Spleen (tissue), 11 donors: ENCODE measurements at regions not wholly inside any gene's neighbourhood (a gene's known extent, or its start where the extent isn't known, plus 50 kb on each side); places are given as distances from the start of the nearest gene placed in this dataset.

Experiments
- DNase-seq: peaks from one replicate; pipeline ENCODE4 v3.0.0-alpha.2; 2020
- H3K27ac ChIP-seq, 8 donors: fragments of 200-600 bp; sonication (generic) in 7 of 8; 1 replicate in 4 of 8; 2 replicates in 4 of 8; pipeline versions ENCODE4 v1.5.0 to v1.8.0; 2016 to 2021; ENCODE audit warnings: inconsistent platforms in 4 of 8, mild to moderate bottlenecking in 4 of 8, moderate library complexity in 1 of 8
- H3K27me3 ChIP-seq, 7 donors: fragments of 200-600 bp; sonication (generic) in 6 of 7; replicated peaks in 1 of 7; 1 replicate in 4 of 7; 2 replicates in 3 of 7; pipeline versions ENCODE4 v1.5.0 to v1.8.0; 2016 to 2021; ENCODE audit warnings: inconsistent platforms in 3 of 7, mild to moderate bottlenecking in 1 of 7
- H3K36me3 ChIP-seq, 6 donors: fragments of 200-600 bp; sonication (generic) in 5 of 6; 1 replicate in 4 of 6; 2 replicates in 2 of 6; pipeline versions ENCODE4 v1.5.0 to v1.8.0; 2016 to 2021; ENCODE audit warnings: inconsistent platforms in 2 of 6
- H3K4me1 ChIP-seq, 6 donors: fragments of 200-600 bp; sonication (generic) in 5 of 6; 1 replicate in 3 of 6; 2 replicates in 3 of 6; pipeline versions ENCODE4 v1.5.0 to v1.8.0; 2016 to 2021; ENCODE audit warnings: inconsistent platforms in 3 of 6
- H3K4me3 ChIP-seq, 8 donors: fragments of 200-600 bp; sonication (generic) in 7 of 8; 1 replicate in 4 of 8; 2 replicates in 4 of 8; pipeline versions ENCODE4 v1.5.0 to v1.8.0; 2016 to 2021; ENCODE audit warnings: inconsistent platforms in 4 of 8, mild to moderate bottlenecking in 4 of 8, moderate library complexity in 2 of 8
- H3K9me3 ChIP-seq, 8 donors: fragments of 200-600 bp; sonication (generic) in 7 of 8; 1 replicate in 4 of 8; 2 replicates in 4 of 8; pipeline versions ENCODE4 v1.5.0 to v1.8.0; 2016 to 2021; ENCODE audit warnings: inconsistent platforms in 4 of 8
- CTCF ChIP-seq, 11 experiments: fragments of 200-600 bp in 7 of 11; fragments of 450-650 bp in 4 of 11; sonication (generic) in 4 of 11; IDR thresholded peaks in 8 of 11; conservative IDR thresholded peaks in 3 of 11; 1 replicate in 7 of 11; 2 replicates in 4 of 11; pipeline versions ENCODE4 v1.4.0 to v1.8.0; 2016 to 2021; ENCODE audit warnings: antibody characterized with exemption in 11 of 11, inconsistent platforms in 4 of 11, mild to moderate bottlenecking in 1 of 11
- POLR2A ChIP-seq, 3 donors: fragments of 450-650 bp; IDR thresholded peaks; one replicate each; pipeline ENCODE4 v1.5.1; 2017; ENCODE audit warnings: antibody characterized with exemption in 3 of 3, mild to moderate bottlenecking in 1 of 3
- POLR2AphosphoS5 ChIP-seq, 3 donors: sonication (generic); formaldehyde crosslinking; IDR thresholded peaks; one replicate each; pipeline ENCODE4 v1.5.1; 2017; ENCODE audit warnings: antibody characterized with exemption in 3 of 3
- WGBS, 5 donors: extraction: QIAGEN DNeasy Blood & Tissue Kit in 3 of 5; methylation state at CpG; one replicate each; pipeline versions ENCODE4 v1.1.5 to v1.1.7; 2013 to 2018; 5-methylcytosine and 5-hydroxymethylcytosine counted together
- intact Hi-C: fragments of 100-400 bp; cut with DNase I; formaldehyde crosslinking; loops from one replicate; pipeline ENCODE4 v1.15.0; 2023; ENCODE audit warnings: low total_unique reads
- donor health status: healthy with polysubstance abuse.
- donor health status: DM: no; HTN: no; CAD: no; lungs with moderate emphysema.
- donor health status: DM: no; HTN: no; CAD: no.
- donor health status: Bipolar disorder and iron deficiency.
- donor health status: healthy.
- donor health status: DM: no; HTN: no; CAD: no.
- donor health status: DM: yes; HTN: yes; CAD: no.

- peaks cover 0 to 21% (median 9%) of the 10 kb centered on the region in 8 donors for H3K9me3 ChIP-seq
- DNase-seq = no peak
- intact Hi-C loops = no loop called here
- H3K4me1 ChIP-seq = no peaks in the 10 kb centered on the region
- H3K27me3 ChIP-seq = no peaks in the 10 kb centered on the region
- no peak for TF ChIP-seq POLR2AphosphoS5 (IDR thresholded peaks at IDR 0.05)
- no peak for TF ChIP-seq POLR2A (IDR thresholded peaks at IDR 0.05)
- no peak for TF ChIP-seq CTCF (IDR thresholded peaks at IDR 0.05 in 8 of 11, conservative IDR thresholded peaks at IDR 0.05 in 3 of 11)
- H3K4me3 ChIP-seq = no peak overlapping the region
- no peaks in the 10 kb centered on the region for H3K36me3 ChIP-seq
- no peak overlapping the region for H3K27ac ChIP-seq
- WGBS, 5 donors = 85 to 94% (median 91%) methylated on average over 6 of the region's 6 CpGs
Observed at GRCh38 chr12:124162151-124163110, 132.5 kb upstream of the RFLNA start.

DNA sequence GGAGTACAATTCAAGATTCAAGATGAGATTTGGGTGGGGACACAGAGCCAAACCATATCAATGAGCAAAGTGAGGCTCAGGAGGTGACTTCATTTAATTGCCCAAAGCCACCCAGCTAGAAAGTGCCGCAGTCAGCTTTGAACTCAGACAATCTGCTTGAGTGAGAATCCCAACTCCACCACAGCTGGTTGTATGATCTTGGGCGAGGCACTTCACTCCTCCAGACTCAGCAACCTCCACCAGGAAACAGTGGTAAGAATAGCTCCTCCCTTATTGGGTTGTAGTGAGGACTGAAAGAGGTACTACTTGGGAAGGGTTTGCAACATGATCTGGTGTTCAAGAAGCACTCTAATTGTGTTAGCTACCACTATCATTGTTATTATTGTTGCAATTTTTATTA, 129.2 kb upstream of the RFLNA start:
- intact Hi-C loops = no loop called here
- no peaks in the 10 kb centered on the region for H3K36me3 ChIP-seq
- no peak for TF ChIP-seq POLR2AphosphoS5 (IDR thresholded peaks at IDR 0.05)
- TF ChIP-seq POLR2A (IDR thresholded peaks at IDR 0.05) = no peak
- no peak for TF ChIP-seq CTCF (IDR thresholded peaks at IDR 0.05 in 8 of 11, conservative IDR thresholded peaks at IDR 0.05 in 3 of 11)
- WGBS, 5 donors = 75 to 86% (median 81%) methylated on average over 2 of the region's 2 CpGs
- H3K4me3 ChIP-seq = no peak overlapping the region
- H3K4me1 ChIP-seq = no peaks in the 10 kb centered on the region
- peaks cover 0 to 21% (median 9%) of the 10 kb centered on the region in 8 donors for H3K9me3 ChIP-seq
- no peaks in the 10 kb centered on the region for H3K27me3 ChIP-seq
- no peak overlapping the region for H3K27ac ChIP-seq
- DNase-seq = no peak

DNA sequence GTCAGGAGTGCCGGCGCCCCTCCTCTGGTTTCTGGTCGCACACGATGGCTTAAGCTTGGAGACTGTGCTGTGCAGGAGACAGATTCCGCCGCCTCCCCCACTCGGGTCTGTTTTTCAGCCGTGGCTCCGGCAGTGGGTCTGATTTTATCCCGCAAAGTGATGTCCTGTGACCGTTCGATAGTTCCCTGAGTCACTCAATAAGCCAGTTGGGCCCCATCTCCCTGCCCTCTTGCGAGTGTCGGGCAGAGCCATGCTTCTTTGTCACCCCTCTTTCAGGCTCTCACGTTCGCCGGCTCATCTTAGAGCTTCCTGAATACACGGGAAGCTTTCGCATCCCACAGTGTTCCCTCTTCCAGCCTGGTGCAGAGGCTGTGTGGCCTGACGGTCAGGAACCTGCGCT, 127.8 kb upstream of the RFLNA start:
- no peaks in the 10 kb centered on the region for H3K36me3 ChIP-seq
- H3K27me3 ChIP-seq = no peaks in the 10 kb centered on the region
- H3K27ac ChIP-seq = no peak overlapping the region
- intact Hi-C loops = no loop called here
- peaks cover 0 to 21% (median 9%) of the 10 kb centered on the region in 8 donors for H3K9me3 ChIP-seq
- DNase-seq = no peak
- no peaks in the 10 kb centered on the region for H3K4me1 ChIP-seq
- TF ChIP-seq POLR2AphosphoS5 (IDR thresholded peaks at IDR 0.05) = no peak
- no peak for TF ChIP-seq POLR2A (IDR thresholded peaks at IDR 0.05)
- no peak for TF ChIP-seq CTCF (IDR thresholded peaks at IDR 0.05 in 8 of 11, conservative IDR thresholded peaks at IDR 0.05 in 3 of 11)
- no peak overlapping the region for H3K4me3 ChIP-seq
- 87 to 91% (median 88%) methylated on average over 21 of the region's 21 CpGs for WGBS, 5 donors

DNA sequence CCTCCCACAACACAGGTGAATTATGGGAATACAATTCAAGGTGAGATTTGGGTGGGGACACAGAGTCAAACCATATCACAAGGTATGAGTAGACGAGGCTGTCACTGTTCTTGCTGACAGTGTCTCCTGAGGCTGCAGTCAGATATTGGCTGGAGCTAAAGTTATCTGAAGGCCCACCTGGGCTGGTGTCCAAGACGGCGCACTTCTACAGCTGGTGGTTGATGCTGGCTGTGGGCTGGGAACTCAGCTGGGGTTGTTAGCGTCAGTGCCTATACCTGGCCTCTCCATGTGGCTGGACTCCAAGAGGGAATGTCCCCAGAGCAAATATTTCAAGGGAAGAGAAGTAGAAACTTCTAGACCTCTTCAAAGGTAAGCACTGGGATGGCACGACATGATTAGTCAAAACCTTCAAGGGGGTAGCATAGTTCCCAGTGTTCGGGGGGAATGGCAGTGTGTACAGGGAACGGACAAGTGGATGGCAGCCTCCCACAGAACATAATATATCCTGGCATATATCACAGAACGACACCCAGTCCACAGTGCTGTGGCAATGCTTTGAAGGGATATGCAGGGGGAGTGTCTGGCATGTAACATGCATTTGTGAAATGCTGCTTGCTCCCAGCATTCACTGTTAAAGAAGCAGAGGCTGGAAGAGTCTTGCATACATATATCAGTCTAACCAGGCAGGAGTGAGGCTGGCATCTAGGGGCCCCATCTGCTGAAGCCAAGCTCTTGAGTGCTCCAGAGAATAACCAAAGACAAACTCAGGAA, 126.7 kb upstream of the RFLNA start:
- Histone ChIP-seq H3K4me1 (no peaks in the 10 kb centered on the region), H3K27ac (no peak overlapping the region), H3K9me3 (peaks cover 0 to 21% (median 9%) of the 10 kb centered on the region in 8 donors), H3K36me3 (no peaks in the 10 kb centered on the region), H3K27me3 (no peaks in the 10 kb centered on the region), H3K4me3 (no peak overlapping the region)
- WGBS, 5 donors = 83 to 88% (median 87%) methylated on average over 8 of the region's 8 CpGs
- intact Hi-C loops = no loop called here
- TF ChIP-seq POLR2A (IDR thresholded peaks at IDR 0.05) (no peak), POLR2AphosphoS5 (IDR thresholded peaks at IDR 0.05) (no peak), CTCF (IDR thresholded peaks at IDR 0.05 in 8 of 11, conservative IDR thresholded peaks at IDR 0.05 in 3 of 11) (no peak)
- DNase-seq = no peak
